IMR-90 (cell line): ENCODE measurements at regions not wholly inside any gene's neighbourhood (a gene's known extent, or its start where the extent isn't known, plus 50 kb on each side); places are given as distances from the start of the nearest gene placed in this dataset.

ENCODE experiments used
- CTCF ChIP-seq: conservative IDR thresholded peaks from 2 replicates; pipeline ENCODE4 v1.5.1; 2012; ENCODE audit warnings: mild to moderate bottlenecking, low read depth, low read length, improper control_type of control experiment
- ELK1 ChIP-seq: fragments of 150-350 bp; IDR thresholded peaks from 2 replicates; pipeline ENCODE4 v1.6.1; 2016; ENCODE audit warnings: low read depth, mild to moderate bottlenecking, low read length, moderate library complexity, borderline replicate concordance
- MXI1 ChIP-seq: IDR thresholded peaks from 2 replicates; pipeline ENCODE4 v1.6.1; 2012; ENCODE audit warnings: low read depth, mild to moderate bottlenecking, low read length, moderate library complexity, borderline replicate concordance
- POLR2A ChIP-seq: IDR thresholded peaks from 2 replicates; pipeline ENCODE4 v1.6.1; 2012; ENCODE audit warnings: mild to moderate bottlenecking, low read depth, low read length
- SMC3 ChIP-seq: fragments of 150-350 bp; IDR thresholded peaks from 2 replicates; pipeline ENCODE4 v1.6.1; 2016; ENCODE audit warnings: low read depth, mild to moderate bottlenecking, antibody characterized with exemption, low read length, moderate library complexity
- USF2 ChIP-seq: fragments of 150-350 bp; IDR thresholded peaks from 2 replicates; pipeline ENCODE4 v1.6.1; 2017; ENCODE audit warnings: mild to moderate bottlenecking, antibody characterized with exemption, low read length, low read depth

- TF ChIP-seq CTCF (no peak), SMC3 (no peak), MXI1 (no peak), POLR2A (no peak), ELK1 (no peak), USF2 (no peak)
These were observed 300.0 kb upstream of the HS6ST1 start for GRCh38 chr2:128618642-128619041.
